ENCODE measurements at regions not wholly inside any gene's neighbourhood (a gene's known extent, or its start where the extent isn't known, plus 50 kb on each side); places are given as distances from the start of the nearest gene placed in this dataset.

DNA sequence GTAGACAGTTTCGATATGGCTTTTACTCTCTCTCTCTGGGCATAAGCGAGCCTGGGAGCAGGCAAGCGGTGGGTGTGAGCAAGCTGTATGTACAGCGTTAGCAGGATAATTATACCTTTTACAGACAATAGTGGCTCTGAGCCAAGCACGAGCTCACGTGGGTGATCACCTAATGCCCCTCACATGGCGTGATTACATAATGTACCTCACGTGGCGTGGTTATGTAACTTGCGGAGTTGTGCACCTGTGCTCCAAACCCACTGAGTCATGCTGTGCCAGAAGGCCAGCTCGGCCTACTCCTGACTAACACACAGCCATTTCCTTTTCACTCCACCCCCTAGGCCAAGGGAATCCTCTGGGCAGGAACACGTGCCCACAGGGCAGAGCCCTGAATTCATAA lies 797.2 kb downstream of the EFNA5 start:
- peaks cover 11% of the 10 kb centered on the region for H3K9me3 Mint-ChIP-seq
- H3K4me1 Mint-ChIP-seq: no peaks in the 10 kb centered on the region
- H3K27me3 Mint-ChIP-seq (ENCODE audit: insufficient read depth): no peaks in the 10 kb centered on the region
- no peaks in the 10 kb centered on the region for H3K36me3 Mint-ChIP-seq (ENCODE audit: low read depth)
- Histone ChIP-seq H3K4me1 (ENCODE audit: control insufficient read depth, insufficient read depth, low read length) (no peaks in the 10 kb centered on the region), H3K9ac (ENCODE audit: extremely low read depth, low read length, poor library complexity, severe bottlenecking) (no peak overlapping the region), H3K4me3 (ENCODE audit: low read length) (no peak overlapping the region), H3K27me3 (ENCODE audit: control insufficient read depth, insufficient read depth, low read length, poor library complexity, severe bottlenecking) (no peaks in the 10 kb centered on the region), H3K36me3 (ENCODE audit: control insufficient read depth, insufficient read depth, low read length) (no peaks in the 10 kb centered on the region), H3K27ac (ENCODE audit: low read depth, low read length) (no peak overlapping the region), H3K9me3 (ENCODE audit: control insufficient read depth, low read length) (peaks cover 13% of the 10 kb centered on the region)
- H3K27ac Mint-ChIP-seq: peak overlapping the region; percentile 6
- WGBS, 2 experiments (ENCODE audit: insufficient coverage in 1 of 2, insufficient read length in 1 of 2): 85 to 89% methylated on average over 10 to 12 of the region's 12 CpGs
- H3K4me3 Mint-ChIP-seq: no peak overlapping the region
- DNase-seq: no peak
- TF ChIP-seq, protein P1, sequence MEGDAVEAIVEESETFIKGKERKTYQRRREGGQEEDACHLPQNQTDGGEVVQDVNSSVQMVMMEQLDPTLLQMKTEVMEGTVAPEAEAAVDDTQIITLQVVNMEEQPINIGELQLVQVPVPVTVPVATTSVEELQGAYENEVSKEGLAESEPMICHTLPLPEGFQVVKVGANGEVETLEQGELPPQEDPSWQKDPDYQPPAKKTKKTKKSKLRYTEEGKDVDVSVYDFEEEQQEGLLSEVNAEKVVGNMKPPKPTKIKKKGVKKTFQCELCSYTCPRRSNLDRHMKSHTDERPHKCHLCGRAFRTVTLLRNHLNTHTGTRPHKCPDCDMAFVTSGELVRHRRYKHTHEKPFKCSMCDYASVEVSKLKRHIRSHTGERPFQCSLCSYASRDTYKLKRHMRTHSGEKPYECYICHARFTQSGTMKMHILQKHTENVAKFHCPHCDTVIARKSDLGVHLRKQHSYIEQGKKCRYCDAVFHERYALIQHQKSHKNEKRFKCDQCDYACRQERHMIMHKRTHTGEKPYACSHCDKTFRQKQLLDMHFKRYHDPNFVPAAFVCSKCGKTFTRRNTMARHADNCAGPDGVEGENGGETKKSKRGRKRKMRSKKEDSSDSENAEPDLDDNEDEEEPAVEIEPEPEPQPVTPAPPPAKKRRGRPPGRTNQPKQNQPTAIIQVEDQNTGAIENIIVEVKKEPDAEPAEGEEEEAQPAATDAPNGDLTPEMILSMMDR (conservative IDR thresholded peaks at IDR 0.05): no peak

- no peak overlapping the region for H3K4me3 Mint-ChIP-seq
- Histone ChIP-seq H3K4me3 (ENCODE audit: low read length) (no peak overlapping the region), H3K4me1 (ENCODE audit: control insufficient read depth, insufficient read depth, low read length) (no peaks in the 10 kb centered on the region), H3K36me3 (ENCODE audit: control insufficient read depth, insufficient read depth, low read length) (no peaks in the 10 kb centered on the region), H3K9ac (ENCODE audit: extremely low read depth, low read length, poor library complexity, severe bottlenecking) (no peak overlapping the region), H3K9me3 (ENCODE audit: control insufficient read depth, low read length) (no peaks in the 10 kb centered on the region), H3K27ac (ENCODE audit: low read depth, low read length) (no peak overlapping the region), H3K27me3 (ENCODE audit: control insufficient read depth, insufficient read depth, low read length, poor library complexity, severe bottlenecking) (no peaks in the 10 kb centered on the region)
- H3K27ac Mint-ChIP-seq: no peak overlapping the region
- no peak for DNase-seq
- WGBS, 2 experiments (ENCODE audit: insufficient coverage in 1 of 2, insufficient read length in 1 of 2): 95% methylated on average over 5 of the region's 5 CpGs; no CpG with 5 or more reads in 1 of the 2 experiments
- H3K36me3 Mint-ChIP-seq (ENCODE audit: low read depth): no peaks in the 10 kb centered on the region
- peaks cover 8% of the 10 kb centered on the region for H3K4me1 Mint-ChIP-seq
- TF ChIP-seq, protein P1 (conservative IDR thresholded peaks at IDR 0.05): no peak
- H3K27me3 Mint-ChIP-seq (ENCODE audit: insufficient read depth): no peaks in the 10 kb centered on the region
- H3K9me3 Mint-ChIP-seq: no peaks in the 10 kb centered on the region
Observed at GRCh38 chr5:106865279-106865678, 805.5 kb downstream of the EFNA5 start.

- Mint-ChIP-seq H3K9me3 (no peaks in the 10 kb centered on the region), H3K4me3 (no peak overlapping the region), H3K4me1 (peaks cover 8% of the 10 kb centered on the region), H3K27me3 (ENCODE audit: insufficient read depth) (no peaks in the 10 kb centered on the region), H3K27ac (peak overlapping the region; percentile 40), H3K36me3 (ENCODE audit: low read depth) (no peaks in the 10 kb centered on the region)
- no peak overlapping the region for H3K9ac ChIP-seq (ENCODE audit: extremely low read depth, low read length, poor library complexity, severe bottlenecking)
- H3K27me3 ChIP-seq (ENCODE audit: control insufficient read depth, insufficient read depth, low read length, poor library complexity, severe bottlenecking): no peaks in the 10 kb centered on the region
- H3K4me3 ChIP-seq (ENCODE audit: low read length): no peak overlapping the region
- no peak for DNase-seq
- TF ChIP-seq, protein P1 (conservative IDR thresholded peaks at IDR 0.05): no peak
- H3K27ac ChIP-seq (ENCODE audit: low read depth, low read length): no peak overlapping the region
- H3K36me3 ChIP-seq (ENCODE audit: control insufficient read depth, insufficient read depth, low read length): no peaks in the 10 kb centered on the region
- WGBS, 2 experiments (ENCODE audit: insufficient coverage in 1 of 2, insufficient read length in 1 of 2): 62 to 100% methylated on average over 1 to 3 of the region's 3 CpGs
- no peaks in the 10 kb centered on the region for H3K4me1 ChIP-seq (ENCODE audit: control insufficient read depth, insufficient read depth, low read length)
- H3K9me3 ChIP-seq (ENCODE audit: control insufficient read depth, low read length): no peaks in the 10 kb centered on the region
Observed at GRCh38 chr5:106862450-106863193, 808.1 kb downstream of the EFNA5 start.

Measured in endodermal cell (in vitro differentiated cells).